HG03097 (cell line): ENCODE measurements at regions not wholly inside any gene's neighbourhood (a gene's known extent, or its start where the extent isn't known, plus 50 kb on each side); places are given as distances from the start of the nearest gene placed in this dataset.
"Not testable (repeated sequence)": the region's sequence is repeated elsewhere in the genome, so short reads cannot be mapped to it uniquely, and the experiment has no call there.

ENCODE experiments used
- ATAC-seq: cut with Tn5 transposase; IDR thresholded peaks from one replicate; pipeline ENCODE4 v1.9.1; 2021; ENCODE audit not compliant: unreplicated experiment, low FRiP score

- no peak for ATAC-seq
Measured at GRCh38 chr14:89573399-89573657, 156.3 kb upstream of the FOXN3 start.

- ATAC-seq, result no peak
Measured at GRCh38 chr14:89572596-89573398, 155.8 kb upstream of the FOXN3 start.

GRCh38 chr14:89571491-89571890, 154.5 kb upstream of the FOXN3 start:
- no peak for ATAC-seq

- no peak for ATAC-seq
Measured at GRCh38 chr14:89566644-89567415, 149.8 kb upstream of the FOXN3 start.

GRCh38 chr14:89566180-89566579, 149.1 kb upstream of the FOXN3 start:
- ATAC-seq, result no peak

GRCh38 chr14:89565607-89566006, 148.6 kb upstream of the FOXN3 start:
- ATAC-seq, result no peak

- ATAC-seq, result no peak
Measured at GRCh38 chr14:89564989-89565388, 148.0 kb upstream of the FOXN3 start.

- no peak for ATAC-seq
Measured at GRCh38 chr14:89564286-89564957, 147.4 kb upstream of the FOXN3 start.

- ATAC-seq, result no peak
Measured at GRCh38 chr14:89563471-89563870, 146.4 kb upstream of the FOXN3 start.

- ATAC-seq, result no peak
Measured at GRCh38 chr14:89551955-89552354, 134.9 kb upstream of the FOXN3 start.

- no peak for ATAC-seq
Measured at GRCh38 chr14:89551432-89551831, 134.4 kb upstream of the FOXN3 start.

GRCh38 chr14:89550821-89551220, 133.8 kb upstream of the FOXN3 start:
- ATAC-seq, result no peak

GRCh38 chr14:89549381-89550125, 132.5 kb upstream of the FOXN3 start:
- ATAC-seq, result no peak

- not testable (repeated sequence) for ATAC-seq
Measured at GRCh38 chr14:89547047-89547446, 130.0 kb upstream of the FOXN3 start.

- no peak for ATAC-seq
Measured at GRCh38 chr14:89544636-89545301, 127.7 kb upstream of the FOXN3 start.

GRCh38 chr14:89543425-89543790, 126.4 kb upstream of the FOXN3 start:
- ATAC-seq, result no peak

GRCh38 chr14:89542786-89543424, 125.9 kb upstream of the FOXN3 start:
- no peak for ATAC-seq

GRCh38 chr14:89540830-89541470, 123.9 kb upstream of the FOXN3 start:
- no peak for ATAC-seq

- ATAC-seq, result no peak
Measured at GRCh38 chr14:89540009-89540829, 123.2 kb upstream of the FOXN3 start.
